Keratinocyte (primary cell): ENCODE measurements at regions not wholly inside any gene's neighbourhood (a gene's known extent, or its start where the extent isn't known, plus 50 kb on each side); places are given as distances from the start of the nearest gene placed in this dataset.

Experiments
- DNase-seq: peaks from one replicate; pipeline ENCODE4 v3.0.0-alpha.2; 2011; ENCODE audit warnings: low read depth, missing footprints, low spot score
- FAIRE-seq: peaks from 2 replicates; lab custom pipeline; 2011; peaks lifted over from hg19 to GRCh38; lab: Jason Lieb, UNC
- H2AFZ ChIP-seq: 2 replicates; pipeline ENCODE4 v1.6.0; 2012; ENCODE audit warnings: low read length, control low read depth, inconsistent platforms; ENCODE audit not compliant: control insufficient read depth
- H3K27ac ChIP-seq: 2 replicates; pipeline ENCODE4 v1.5.1; 2011; ENCODE audit warnings: low read length; ENCODE audit not compliant: control insufficient read depth, insufficient read depth
- H3K27me3 ChIP-seq: 3 replicates; pipeline ENCODE4 v1.6.0; 2011; ENCODE audit warnings: low read length; ENCODE audit not compliant: control insufficient read depth, insufficient read depth; ENCODE audit errors: extremely low read depth
- H3K36me3 ChIP-seq, 2 experiments: 2 replicates in 1 of 2; 3 replicates in 1 of 2; pipeline ENCODE4 v1.5.1; 2011; ENCODE audit warnings: low read length in 2 of 2, mild to moderate bottlenecking in 1 of 2; ENCODE audit not compliant: control insufficient read depth in 2 of 2, insufficient read depth in 2 of 2; ENCODE audit errors: extremely low read depth in 1 of 2
- H3K4me1 ChIP-seq: 3 replicates; pipeline ENCODE4 v1.5.1; 2011; ENCODE audit warnings: low read length; ENCODE audit not compliant: control insufficient read depth, insufficient read depth; ENCODE audit errors: extremely low read depth
- H3K4me2 ChIP-seq: 3 replicates; pipeline ENCODE4 v1.6.0; 2011; ENCODE audit warnings: low read depth, low read length; ENCODE audit not compliant: control insufficient read depth, insufficient read depth; ENCODE audit errors: extremely low read depth
- H3K4me3 ChIP-seq, 3 experiments: fragments of 200-600 bp in 1 of 3; sonication (generic) in 1 of 3; 2 replicates in 2 of 3; 3 replicates in 1 of 3; pipeline ENCODE4 v1.5.1; 2011 to 2016; ENCODE audit warnings: low read length in 3 of 3, mild to moderate bottlenecking in 3 of 3, control low read depth in 2 of 3, inconsistent platforms in 1 of 3, low read depth in 1 of 3, mixed read lengths in 1 of 3, mixed run types in 1 of 3, moderate library complexity in 1 of 3; ENCODE audit not compliant: control insufficient read depth in 2 of 3, insufficient read depth in 2 of 3; ENCODE audit errors: extremely low read depth in 1 of 3
- H3K79me2 ChIP-seq: 2 replicates; pipeline ENCODE4 v1.6.0; 2012; ENCODE audit warnings: low read length; ENCODE audit not compliant: control insufficient read depth, insufficient read depth
- H3K9ac ChIP-seq: 3 replicates; pipeline ENCODE4 v1.6.0; 2011; ENCODE audit warnings: low read length; ENCODE audit not compliant: control insufficient read depth, insufficient read depth; ENCODE audit errors: extremely low read depth
- H3K9me1 ChIP-seq: 3 replicates; pipeline ENCODE4 v1.6.0; 2011; ENCODE audit warnings: low read length; ENCODE audit not compliant: control insufficient read depth, insufficient read depth; ENCODE audit errors: extremely low read depth
- H3K9me3 ChIP-seq: 2 replicates; pipeline ENCODE4 v1.5.1; 2012; ENCODE audit warnings: low read depth, low read length; ENCODE audit not compliant: control insufficient read depth
- H4K20me1 ChIP-seq: 3 replicates; pipeline ENCODE4 v1.6.0; 2011; ENCODE audit warnings: low read length; ENCODE audit not compliant: control insufficient read depth, insufficient read depth; ENCODE audit errors: extremely low read depth
- EZH2 ChIP-seq: IDR thresholded peaks from one replicate; pipeline ENCODE4 v1.6.1; 2012; ENCODE audit warnings: inconsistent platforms, mild to moderate bottlenecking, low read length, moderate library complexity
- dilution Hi-C: fragments of 300-500 bp; cut with MboI; formaldehyde crosslinking; loops from one replicate; pipeline ENCODE4 v1.7.0; 2020; ENCODE audit warnings: low sequenced_read_pairs; ENCODE audit not compliant: extremely low pct_ligation_motif_present
- TF ChIP-seq, protein P1 (sequence below), 3 experiments: IDR thresholded peaks in 1 of 3; conservative IDR thresholded peaks in 1 of 3; optimal IDR thresholded peaks in 1 of 3; 2 replicates in 2 of 3; 3 replicates in 1 of 3; pipeline versions ENCODE3 to v1.5.1; 2011; ENCODE audit warnings: low read length in 3 of 3, mild to moderate bottlenecking in 3 of 3, moderate library complexity in 2 of 3, control low read depth in 1 of 3, inconsistent platforms in 1 of 3; ENCODE audit not compliant: insufficient read depth in 2 of 3; ENCODE audit errors: extremely low read depth in 1 of 3

DNA sequence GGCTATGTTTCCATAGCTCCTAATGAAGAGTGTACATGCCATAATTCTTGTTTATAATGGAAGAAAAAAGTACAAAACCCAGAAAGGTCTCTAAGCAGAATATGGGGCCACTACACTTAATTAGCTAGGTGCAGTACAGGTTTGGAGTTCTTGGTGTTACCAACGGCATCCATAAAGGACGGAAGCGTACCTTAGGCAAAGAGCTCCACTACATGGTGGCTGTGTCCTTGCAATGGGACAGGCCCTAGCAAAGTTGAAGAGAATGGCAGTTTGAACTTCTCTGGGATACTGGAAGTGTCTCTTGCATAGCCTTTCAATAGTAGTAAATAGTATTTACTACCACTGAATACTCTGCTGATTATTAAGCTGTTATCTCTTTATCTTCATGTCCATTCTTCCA lies 371.7 kb upstream of the MMS22L start:
- Histone ChIP-seq H4K20me1 (no peaks in the 10 kb centered on the region), H3K4me1 (no peaks in the 10 kb centered on the region), H3K79me2 (no peaks in the 10 kb centered on the region), H3K9me3 (no peaks in the 10 kb centered on the region), H3K9me1 (no peaks in the 10 kb centered on the region), H3K9ac (no peak overlapping the region), H2AFZ (no peak overlapping the region), H3K27me3 (no peaks in the 10 kb centered on the region), H3K4me2 (no peak overlapping the region), H3K27ac (no peak overlapping the region), H3K4me3 (no peak overlapping the region), H3K36me3 (no peaks in the 10 kb centered on the region)
- DNase-seq (no peak), FAIRE-seq (no peak)
- TF ChIP-seq, protein P1, sequence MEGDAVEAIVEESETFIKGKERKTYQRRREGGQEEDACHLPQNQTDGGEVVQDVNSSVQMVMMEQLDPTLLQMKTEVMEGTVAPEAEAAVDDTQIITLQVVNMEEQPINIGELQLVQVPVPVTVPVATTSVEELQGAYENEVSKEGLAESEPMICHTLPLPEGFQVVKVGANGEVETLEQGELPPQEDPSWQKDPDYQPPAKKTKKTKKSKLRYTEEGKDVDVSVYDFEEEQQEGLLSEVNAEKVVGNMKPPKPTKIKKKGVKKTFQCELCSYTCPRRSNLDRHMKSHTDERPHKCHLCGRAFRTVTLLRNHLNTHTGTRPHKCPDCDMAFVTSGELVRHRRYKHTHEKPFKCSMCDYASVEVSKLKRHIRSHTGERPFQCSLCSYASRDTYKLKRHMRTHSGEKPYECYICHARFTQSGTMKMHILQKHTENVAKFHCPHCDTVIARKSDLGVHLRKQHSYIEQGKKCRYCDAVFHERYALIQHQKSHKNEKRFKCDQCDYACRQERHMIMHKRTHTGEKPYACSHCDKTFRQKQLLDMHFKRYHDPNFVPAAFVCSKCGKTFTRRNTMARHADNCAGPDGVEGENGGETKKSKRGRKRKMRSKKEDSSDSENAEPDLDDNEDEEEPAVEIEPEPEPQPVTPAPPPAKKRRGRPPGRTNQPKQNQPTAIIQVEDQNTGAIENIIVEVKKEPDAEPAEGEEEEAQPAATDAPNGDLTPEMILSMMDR (optimal IDR thresholded peaks at IDR 0.05 in 1 of 3, IDR thresholded peaks at IDR 0.05 in 1 of 3, conservative IDR thresholded peaks at IDR 0.05 in 1 of 3; ENCODE audit: extremely low read depth in 1 of 3, insufficient read depth in 2 of 3, low read length in 3 of 3), result no peak
- TF ChIP-seq EZH2, result no peak
- dilution Hi-C loops, result no loop called here

DNA sequence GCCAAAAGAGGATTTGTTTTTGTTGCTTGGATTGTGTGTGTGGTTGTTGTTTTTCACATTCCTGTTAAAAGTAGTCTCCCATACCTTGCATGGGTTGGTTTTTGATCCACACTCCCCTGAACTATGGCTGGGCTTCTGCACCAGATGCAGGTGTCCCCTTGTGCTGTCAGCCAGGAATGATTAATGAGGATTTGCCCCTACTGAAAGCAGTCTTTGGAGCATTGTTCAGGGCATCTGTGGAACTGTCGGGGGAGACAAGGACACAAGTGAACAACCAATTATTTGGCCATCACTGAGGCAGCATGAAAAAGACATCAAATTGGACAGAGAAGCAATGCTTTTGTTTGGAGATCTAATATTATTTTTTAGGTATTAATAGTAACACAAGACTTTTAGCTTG lies 373.2 kb upstream of the MMS22L start:
- Histone ChIP-seq H3K36me3 (no peaks in the 10 kb centered on the region), H3K9me1 (no peaks in the 10 kb centered on the region)

More for the DNA sequence above, 373.2 kb upstream of the MMS22L start:
- no peak overlapping the region for H3K27ac ChIP-seq
- H3K9ac ChIP-seq, result no peak overlapping the region
- no peak for FAIRE-seq
- no peaks in the 10 kb centered on the region for H3K79me2 ChIP-seq
- dilution Hi-C loops, result no loop called here
- H3K4me3 ChIP-seq, result no peak overlapping the region
- TF ChIP-seq, protein P1 (optimal IDR thresholded peaks at IDR 0.05 in 1 of 3, IDR thresholded peaks at IDR 0.05 in 1 of 3, conservative IDR thresholded peaks at IDR 0.05 in 1 of 3; ENCODE audit: extremely low read depth in 1 of 3, insufficient read depth in 2 of 3, low read length in 3 of 3), result no peak
- TF ChIP-seq EZH2, result no peak
- H3K27me3 ChIP-seq, result no peaks in the 10 kb centered on the region
- H3K9me3 ChIP-seq, result no peaks in the 10 kb centered on the region
- H3K4me2 ChIP-seq, result no peak overlapping the region
- H2AFZ ChIP-seq, result no peak overlapping the region
- no peaks in the 10 kb centered on the region for H4K20me1 ChIP-seq
- DNase-seq, result no peak
- H3K4me1 ChIP-seq, result no peaks in the 10 kb centered on the region
